ENCODE measurements at regions not wholly inside any gene's neighbourhood (a gene's known extent, or its start where the extent isn't known, plus 50 kb on each side); places are given as distances from the start of the nearest gene placed in this dataset.

GRCh38 chr7:140232957-140233917 lies 56.5 kb upstream of the KDM7A start:
- ChIA-PET POLR2A (no interaction called here), CTCF (no interaction called here)
- no peaks in the 10 kb centered on the region for H3K4me1 ChIP-seq (ENCODE audit: control insufficient read depth, insufficient read depth, low read length)

GRCh38 chr7:140231771-140232491 lies 55.1 kb upstream of the KDM7A start:
- ChIA-PET CTCF (no interaction called here), POLR2A (no interaction called here)
- DNase-seq (ENCODE audit: low read depth, low spot score) (no peak), ATAC-seq (peak; percentile 19; the same call in 1 of the 2 replicates)
- H3K4me1 ChIP-seq (ENCODE audit: control insufficient read depth, insufficient read depth, low read length) = no peaks in the 10 kb centered on the region
- H3K27me3 ChIP-seq (ENCODE audit: control insufficient read depth, insufficient read depth, low read length) = peaks cover 5% of the 10 kb centered on the region
- intact Hi-C loops (cut with micrococcal nuclease; ENCODE audit: unreplicated experiment) (no loop called here), in situ Hi-C loops (cut with HindIII; ENCODE audit: low pct_unique_long_range_greater_than_20kb, low sequenced_read_pairs) (no loop called here)
- no peaks in the 10 kb centered on the region for H3K36me3 ChIP-seq (ENCODE audit: control insufficient read depth, insufficient read depth, low read length)
- peak overlapping the region; percentile 52 to 68 for H3K4me3 ChIP-seq (ENCODE audit: low read depth in 2 of 2, low read length in 2 of 2)
- no TSS peak for BruUV-seq (replicated peaks)
- H3K9me3 ChIP-seq (ENCODE audit: control insufficient read depth, insufficient read depth, low read depth, low read length) = no peaks in the 10 kb centered on the region
- no peak for TF ChIP-seq TCF7L2 (IDR thresholded peaks at IDR 0.05; ENCODE audit: low read depth, low read length)
- TF ChIP-seq POLR2AphosphoS5 (IDR thresholded peaks at IDR 0.05; ENCODE audit: low read depth, low read length) = no peak
- TF ChIP-seq CTCF (IDR thresholded peaks at IDR 0.05) = no peak
- TF ChIP-seq SIN3A (IDR thresholded peaks at IDR 0.05; ENCODE audit: borderline replicate concordance, insufficient read depth, low read depth, low read length) = no peak
- H3K27ac ChIP-seq (ENCODE audit: low read length) = no peak overlapping the region

More at GRCh38 chr7:140232957-140233917, 56.5 kb upstream of the KDM7A start:
- TF ChIP-seq SIN3A (IDR thresholded peaks at IDR 0.05; ENCODE audit: borderline replicate concordance, insufficient read depth, low read depth, low read length) = no peak
- Histone ChIP-seq H3K27ac (ENCODE audit: low read length) (no peak overlapping the region), H3K36me3 (ENCODE audit: control insufficient read depth, insufficient read depth, low read length) (no peaks in the 10 kb centered on the region), H3K9me3 (ENCODE audit: control insufficient read depth, insufficient read depth, low read depth, low read length) (no peaks in the 10 kb centered on the region), H3K4me3 (ENCODE audit: low read depth in 2 of 2, low read length in 2 of 2) (no peak overlapping the region), H3K27me3 (ENCODE audit: control insufficient read depth, insufficient read depth, low read length) (peaks cover 5% of the 10 kb centered on the region)
- DNase-seq (ENCODE audit: low read depth, low spot score) = no peak
- in situ Hi-C loops (cut with HindIII; ENCODE audit: low pct_unique_long_range_greater_than_20kb, low sequenced_read_pairs) (no loop called here), intact Hi-C loops (cut with micrococcal nuclease; ENCODE audit: unreplicated experiment) (no loop called here)
- no TSS peak for BruUV-seq (replicated peaks)
- ATAC-seq = no peak

- CTCF ChIA-PET = no interaction called here
- H3K27ac ChIP-seq (ENCODE audit: low read length) = no peak overlapping the region
- intact Hi-C loops (cut with micrococcal nuclease; ENCODE audit: unreplicated experiment) = no loop called here
These were observed 54.3 kb upstream of the KDM7A start for GRCh38 chr7:140230861-140231770.

More at GRCh38 chr7:140230861-140231770, 54.3 kb upstream of the KDM7A start:
- peak overlapping the region; percentile 52 to 68 for H3K4me3 ChIP-seq (ENCODE audit: low read depth in 2 of 2, low read length in 2 of 2)
- no peaks in the 10 kb centered on the region for H3K4me1 ChIP-seq (ENCODE audit: control insufficient read depth, insufficient read depth, low read length)
- H3K36me3 ChIP-seq (ENCODE audit: control insufficient read depth, insufficient read depth, low read length) = no peaks in the 10 kb centered on the region
- no TSS peak for BruUV-seq (replicated peaks)
- ATAC-seq = peak; percentile 81
- H3K9me3 ChIP-seq (ENCODE audit: control insufficient read depth, insufficient read depth, low read depth, low read length) = no peaks in the 10 kb centered on the region
- H3K27me3 ChIP-seq (ENCODE audit: control insufficient read depth, insufficient read depth, low read length) = peaks cover 2% of the 10 kb centered on the region
- no peak for DNase-seq (ENCODE audit: low read depth, low spot score)
- POLR2A ChIA-PET = interaction anchor here (0.6 kb wide), 1 partner anchor 56 kb away, joined by 4 read pairs; no protein-coding TSS in a partner anchor
- TF ChIP-seq POLR2AphosphoS5 (IDR thresholded peaks at IDR 0.05; ENCODE audit: low read depth, low read length) (no peak), TCF7L2 (IDR thresholded peaks at IDR 0.05; ENCODE audit: low read depth, low read length) (no peak), CTCF (IDR thresholded peaks at IDR 0.05) (no peak), REST (IDR thresholded peaks at IDR 0.05; ENCODE audit: insufficient read depth in 1 of 2, low read depth in 2 of 2, low read length in 1 of 2) (no peak), SIN3A (IDR thresholded peaks at IDR 0.05; ENCODE audit: borderline replicate concordance, insufficient read depth, low read depth, low read length) (no peak)
- in situ Hi-C loops (cut with HindIII; ENCODE audit: low pct_unique_long_range_greater_than_20kb, low sequenced_read_pairs) = no loop called here

Data from Panc1 (cell line).